ENCODE measurements at regions not wholly inside any gene's neighbourhood (a gene's known extent, or its start where the extent isn't known, plus 50 kb on each side); places are given as distances from the start of the nearest gene placed in this dataset.

GRCh38 chr4:177051473-177052060, 258.1 kb upstream of the NEIL3 start:
- TF ChIP-seq POLR2A (IDR thresholded peaks at IDR 0.05) (no peak), POLR2AphosphoS5 (IDR thresholded peaks at IDR 0.05) (no peak)
- TF ChIP-seq, protein P1, sequence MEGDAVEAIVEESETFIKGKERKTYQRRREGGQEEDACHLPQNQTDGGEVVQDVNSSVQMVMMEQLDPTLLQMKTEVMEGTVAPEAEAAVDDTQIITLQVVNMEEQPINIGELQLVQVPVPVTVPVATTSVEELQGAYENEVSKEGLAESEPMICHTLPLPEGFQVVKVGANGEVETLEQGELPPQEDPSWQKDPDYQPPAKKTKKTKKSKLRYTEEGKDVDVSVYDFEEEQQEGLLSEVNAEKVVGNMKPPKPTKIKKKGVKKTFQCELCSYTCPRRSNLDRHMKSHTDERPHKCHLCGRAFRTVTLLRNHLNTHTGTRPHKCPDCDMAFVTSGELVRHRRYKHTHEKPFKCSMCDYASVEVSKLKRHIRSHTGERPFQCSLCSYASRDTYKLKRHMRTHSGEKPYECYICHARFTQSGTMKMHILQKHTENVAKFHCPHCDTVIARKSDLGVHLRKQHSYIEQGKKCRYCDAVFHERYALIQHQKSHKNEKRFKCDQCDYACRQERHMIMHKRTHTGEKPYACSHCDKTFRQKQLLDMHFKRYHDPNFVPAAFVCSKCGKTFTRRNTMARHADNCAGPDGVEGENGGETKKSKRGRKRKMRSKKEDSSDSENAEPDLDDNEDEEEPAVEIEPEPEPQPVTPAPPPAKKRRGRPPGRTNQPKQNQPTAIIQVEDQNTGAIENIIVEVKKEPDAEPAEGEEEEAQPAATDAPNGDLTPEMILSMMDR (IDR thresholded peaks at IDR 0.05) = peak in 2 of 4 experiments; percentile 18 to 19
